Esophagus squamous epithelium (tissue), 5 donors: ENCODE measurements at regions not wholly inside any gene's neighbourhood (a gene's known extent, or its start where the extent isn't known, plus 50 kb on each side); places are given as distances from the start of the nearest gene placed in this dataset.

Experiments
- DNase-seq: peaks from one replicate; lab custom pipeline; 2025; lab: John Stamatoyannopoulos, UW
- H3K27ac ChIP-seq, 4 donors: fragments of 200-600 bp; sonication (generic); one replicate each; pipeline ENCODE4 v1.5.1; 2016 to 2019; ENCODE audit warnings: mild to moderate bottlenecking in 1 of 4
- H3K27me3 ChIP-seq, 4 donors: fragments of 200-600 bp; sonication (generic); 1 replicate in 3 of 4; 2 replicates in 1 of 4; pipeline versions ENCODE4 v1.5.1 to v1.6.0; 2017 to 2021; ENCODE audit warnings: antibody characterized with exemption in 1 of 4
- H3K36me3 ChIP-seq, 3 donors: fragments of 200-600 bp; sonication (generic); one replicate each; pipeline ENCODE4 v1.5.1; 2016 to 2019
- H3K4me1 ChIP-seq, 3 donors: fragments of 200-600 bp; sonication (generic); one replicate each; pipeline ENCODE4 v1.5.1; 2017 to 2019
- H3K4me3 ChIP-seq, 4 donors: fragments of 200-600 bp; sonication (generic); 1 replicate in 3 of 4; 2 replicates in 1 of 4; pipeline ENCODE4 v1.5.1; 2016 to 2019; ENCODE audit warnings: mild to moderate bottlenecking in 2 of 4, moderate library complexity in 1 of 4
- H3K9me3 ChIP-seq, 3 donors: fragments of 200-600 bp; sonication (generic); one replicate each; pipeline ENCODE4 v1.5.1; 2016 to 2019
- CTCF ChIP-seq, 6 experiments: fragments of 450-650 bp in 4 of 6; fragments of 200-600 bp in 2 of 6; sonication (generic) in 2 of 6; IDR thresholded peaks; one replicate each; pipeline ENCODE4 v1.5.1; 2016 to 2019; ENCODE audit warnings: antibody characterized with exemption in 6 of 6, mild to moderate bottlenecking in 4 of 6, moderate library complexity in 4 of 6
- POLR2A ChIP-seq, 4 donors: fragments of 450-650 bp; IDR thresholded peaks; one replicate each; pipeline ENCODE4 v1.6.1; 2017; ENCODE audit warnings: antibody characterized with exemption in 4 of 4, mild to moderate bottlenecking in 4 of 4, moderate library complexity in 3 of 4
- WGBS, 2 donors: methylation state at CpG; one replicate each; pipeline ENCODE4 v1.1.5; 2018; 5-methylcytosine and 5-hydroxymethylcytosine counted together
- intact Hi-C: fragments of 100-400 bp; cut with DNase I; formaldehyde crosslinking; loops from one replicate; pipeline ENCODE4 v1.15.0; 2022
- donor health status: DM: yes; HTN: yes; CAD: no.

- Histone ChIP-seq H3K27ac (peak overlapping the region in 3 of 4 donors; percentile 2 to 59 (median 19)), H3K36me3 (no peaks in the 10 kb centered on the region), H3K4me1 (peaks cover 5 to 41% (median 12%) of the 10 kb centered on the region in 3 donors), H3K27me3 (no peaks in the 10 kb centered on the region), H3K9me3 (no peaks in the 10 kb centered on the region), H3K4me3 (no peak overlapping the region)
- 41 to 52% methylated on average over 6 of the region's 6 CpGs for WGBS, 2 donors
- intact Hi-C loops = no loop called here
- no peak for DNase-seq
- TF ChIP-seq POLR2A (IDR thresholded peaks at IDR 0.05) = no peak
- no peak for TF ChIP-seq CTCF (IDR thresholded peaks at IDR 0.05)
Observed at GRCh38 chr9:110027671-110028081, 180.3 kb downstream of the C9orf152 start.

DNA sequence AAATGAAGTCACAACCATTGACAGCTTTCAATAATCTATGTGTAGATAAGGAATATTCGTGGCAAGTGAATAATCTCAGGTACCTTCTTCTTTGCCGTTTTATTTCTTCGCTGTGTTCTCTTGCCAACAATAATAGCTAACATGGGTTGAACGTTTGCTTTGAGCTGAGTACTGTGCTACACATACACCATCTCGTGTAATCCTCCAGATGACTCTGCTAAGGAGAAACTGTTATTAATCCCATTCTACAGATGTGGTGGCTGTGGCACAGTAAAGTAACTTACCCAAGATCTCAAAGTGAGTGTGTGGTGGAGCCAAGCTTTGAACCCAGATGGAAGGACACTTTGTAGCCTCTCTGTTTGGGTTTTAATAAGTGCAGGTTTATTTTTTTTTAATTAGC lies 179.7 kb downstream of the C9orf152 start:
- peaks cover 5 to 41% (median 12%) of the 10 kb centered on the region in 3 donors for H3K4me1 ChIP-seq
- intact Hi-C loops = no loop called here
- DNase-seq = no peak
- 63 to 74% methylated on average over 5 of the region's 5 CpGs for WGBS, 2 donors
- H3K4me3 ChIP-seq = no peak overlapping the region
- H3K36me3 ChIP-seq = no peaks in the 10 kb centered on the region
- peak overlapping the region in 2 of 4 donors; percentile 2 to 59 for H3K27ac ChIP-seq
- no peaks in the 10 kb centered on the region for H3K9me3 ChIP-seq
- TF ChIP-seq CTCF (IDR thresholded peaks at IDR 0.05) = no peak
- TF ChIP-seq POLR2A (IDR thresholded peaks at IDR 0.05) = no peak
- no peaks in the 10 kb centered on the region for H3K27me3 ChIP-seq

DNA sequence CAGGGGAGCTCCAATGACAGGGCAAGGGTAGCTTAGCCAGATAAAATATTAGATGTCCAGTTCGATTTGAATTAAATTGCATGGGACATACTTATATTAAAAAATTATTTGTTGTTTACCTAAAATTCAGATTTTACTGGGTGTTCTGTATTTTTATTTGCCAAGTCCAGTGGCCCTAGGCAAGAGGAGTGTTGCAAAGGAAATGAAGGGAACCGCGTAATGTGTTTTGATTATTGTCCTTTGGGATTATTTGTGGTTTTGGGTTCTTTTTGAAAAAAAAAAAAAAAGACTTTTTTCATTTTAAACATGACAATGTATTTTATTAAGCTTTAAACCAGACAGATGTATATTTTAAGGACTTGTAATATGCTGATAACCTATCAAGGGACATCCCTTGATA lies 179.3 kb downstream of the C9orf152 start:
- 51 to 68% methylated on average over 3 of the region's 3 CpGs for WGBS, 2 donors

GRCh38 chr9:110029429-110029955 lies 178.5 kb downstream of the C9orf152 start:
- WGBS, 2 donors = 19 to 26% methylated on average over 4 of the region's 4 CpGs
- intact Hi-C loops = no loop called here

More for the DNA sequence above, 179.3 kb downstream of the C9orf152 start:
- Histone ChIP-seq H3K9me3 (no peaks in the 10 kb centered on the region), H3K4me1 (peaks cover 5 to 41% (median 12%) of the 10 kb centered on the region in 3 donors), H3K36me3 (no peaks in the 10 kb centered on the region), H3K4me3 (no peak overlapping the region), H3K27ac (peak overlapping the region in 3 of 4 donors; percentile 54 to 62 (median 58)), H3K27me3 (no peaks in the 10 kb centered on the region)
- no peak for DNase-seq
- no peak for TF ChIP-seq CTCF (IDR thresholded peaks at IDR 0.05)
- TF ChIP-seq POLR2A (IDR thresholded peaks at IDR 0.05) = no peak
- intact Hi-C loops = no loop called here

More at GRCh38 chr9:110029429-110029955, 178.5 kb downstream of the C9orf152 start:
- no peak for DNase-seq
- Histone ChIP-seq H3K27ac (peak overlapping the region; percentile 30 to 62 (median 56)), H3K4me3 (no peak overlapping the region), H3K27me3 (no peaks in the 10 kb centered on the region), H3K9me3 (no peaks in the 10 kb centered on the region), H3K36me3 (no peaks in the 10 kb centered on the region), H3K4me1 (peaks cover 5 to 41% (median 12%) of the 10 kb centered on the region in 3 donors)
- TF ChIP-seq CTCF (IDR thresholded peaks at IDR 0.05) (no peak), POLR2A (IDR thresholded peaks at IDR 0.05) (no peak)
